Left ventricle myocardium inferior (tissue), 1 donor: ENCODE measurements at regions not wholly inside any gene's neighbourhood (a gene's known extent, or its start where the extent isn't known, plus 50 kb on each side); places are given as distances from the start of the nearest gene placed in this dataset.

Experiments
- DNase-seq: peaks from one replicate; pipeline ENCODE4 v3.0.0-alpha.2; 2020
- H3K27ac ChIP-seq: fragments of 200-600 bp; replicated peaks from 2 replicates; pipeline ENCODE4 v1.8.0; 2021
- H3K27me3 ChIP-seq: fragments of 200-600 bp; 2 replicates; pipeline ENCODE4 v1.8.0; 2021; ENCODE audit warnings: low read depth
- H3K36me3 ChIP-seq: fragments of 200-600 bp; 2 replicates; pipeline ENCODE4 v1.8.0; 2021
- H3K4me1 ChIP-seq: fragments of 200-600 bp; 2 replicates; pipeline ENCODE4 v1.8.0; 2021
- H3K4me3 ChIP-seq: fragments of 200-600 bp; 2 replicates; pipeline ENCODE4 v1.8.0; 2021; ENCODE audit warnings: mild to moderate bottlenecking, moderate library complexity
- H3K9me3 ChIP-seq: fragments of 200-600 bp; replicated peaks from 2 replicates; pipeline ENCODE4 v1.8.0; 2021
- intact Hi-C: fragments of 100-400 bp; cut with micrococcal nuclease; formaldehyde crosslinking; loops from one replicate; pipeline ENCODE4 v1.11.0; 2022
- TF ChIP-seq, protein P1 (sequence below): fragments of 200-600 bp; IDR thresholded peaks from 2 replicates; pipeline ENCODE4 v1.8.0; 2021; ENCODE audit warnings: antibody characterized with exemption, mild to moderate bottlenecking, borderline replicate concordance
- donor health status: DM: no; HTN: yes; CAD: no; lungs with severe emphysema.

DNA sequence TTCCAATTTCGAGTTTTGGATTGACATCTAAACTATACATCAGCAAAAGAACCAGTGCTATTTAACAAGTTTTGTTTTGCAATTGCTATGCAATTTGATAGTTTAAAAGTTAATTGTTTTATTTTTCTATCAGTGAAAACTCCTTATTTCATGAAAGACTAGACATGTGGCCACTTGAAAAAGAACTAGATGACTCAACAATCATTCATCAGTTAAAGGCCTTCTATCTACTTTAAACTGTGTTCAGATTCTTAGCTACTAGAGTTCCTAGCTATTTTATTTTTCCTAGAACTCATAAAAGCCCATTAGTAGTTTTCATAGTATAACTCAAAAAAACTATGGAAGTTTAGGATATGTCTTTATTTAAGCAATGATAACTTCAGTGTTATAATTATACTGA lies 104.6 kb upstream of the LSM8 start:
- DNase-seq: no peak
- intact Hi-C loops: no loop called here
- H3K27me3 ChIP-seq: no peaks in the 10 kb centered on the region
- H3K9me3 ChIP-seq: no peaks in the 10 kb centered on the region
- TF ChIP-seq, protein P1, sequence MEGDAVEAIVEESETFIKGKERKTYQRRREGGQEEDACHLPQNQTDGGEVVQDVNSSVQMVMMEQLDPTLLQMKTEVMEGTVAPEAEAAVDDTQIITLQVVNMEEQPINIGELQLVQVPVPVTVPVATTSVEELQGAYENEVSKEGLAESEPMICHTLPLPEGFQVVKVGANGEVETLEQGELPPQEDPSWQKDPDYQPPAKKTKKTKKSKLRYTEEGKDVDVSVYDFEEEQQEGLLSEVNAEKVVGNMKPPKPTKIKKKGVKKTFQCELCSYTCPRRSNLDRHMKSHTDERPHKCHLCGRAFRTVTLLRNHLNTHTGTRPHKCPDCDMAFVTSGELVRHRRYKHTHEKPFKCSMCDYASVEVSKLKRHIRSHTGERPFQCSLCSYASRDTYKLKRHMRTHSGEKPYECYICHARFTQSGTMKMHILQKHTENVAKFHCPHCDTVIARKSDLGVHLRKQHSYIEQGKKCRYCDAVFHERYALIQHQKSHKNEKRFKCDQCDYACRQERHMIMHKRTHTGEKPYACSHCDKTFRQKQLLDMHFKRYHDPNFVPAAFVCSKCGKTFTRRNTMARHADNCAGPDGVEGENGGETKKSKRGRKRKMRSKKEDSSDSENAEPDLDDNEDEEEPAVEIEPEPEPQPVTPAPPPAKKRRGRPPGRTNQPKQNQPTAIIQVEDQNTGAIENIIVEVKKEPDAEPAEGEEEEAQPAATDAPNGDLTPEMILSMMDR: no peak
- no peak overlapping the region for H3K4me3 ChIP-seq
- H3K27ac ChIP-seq: no peak overlapping the region
- no peaks in the 10 kb centered on the region for H3K36me3 ChIP-seq
- no peaks in the 10 kb centered on the region for H3K4me1 ChIP-seq

DNA sequence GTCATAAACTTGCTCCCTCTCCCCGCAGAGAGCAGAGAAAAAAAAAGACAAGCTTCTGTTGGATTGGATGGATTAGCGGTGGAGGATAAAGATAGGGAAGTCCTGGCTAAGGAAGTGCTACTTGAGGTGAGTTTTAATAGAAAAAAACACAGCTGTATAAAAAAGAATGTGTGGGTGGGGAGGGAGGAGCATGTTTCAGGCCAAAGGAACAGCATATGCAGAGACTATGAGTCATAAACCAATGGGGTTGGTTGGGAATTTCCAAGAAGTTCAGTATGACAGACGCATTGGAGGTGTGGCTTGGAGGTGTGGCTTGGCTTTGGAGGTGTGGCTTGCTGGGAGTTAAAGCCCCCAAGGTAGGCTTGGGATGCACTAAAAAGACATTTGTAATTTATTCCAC lies 103.0 kb upstream of the LSM8 start:
- H3K4me3 ChIP-seq: no peak overlapping the region
- intact Hi-C loops: no loop called here
- no peaks in the 10 kb centered on the region for H3K36me3 ChIP-seq
- no peak for DNase-seq
- H3K4me1 ChIP-seq: no peaks in the 10 kb centered on the region
- H3K9me3 ChIP-seq: no peaks in the 10 kb centered on the region
- TF ChIP-seq, protein P1: no peak
- H3K27me3 ChIP-seq: no peaks in the 10 kb centered on the region
- H3K27ac ChIP-seq: no peak overlapping the region

DNA sequence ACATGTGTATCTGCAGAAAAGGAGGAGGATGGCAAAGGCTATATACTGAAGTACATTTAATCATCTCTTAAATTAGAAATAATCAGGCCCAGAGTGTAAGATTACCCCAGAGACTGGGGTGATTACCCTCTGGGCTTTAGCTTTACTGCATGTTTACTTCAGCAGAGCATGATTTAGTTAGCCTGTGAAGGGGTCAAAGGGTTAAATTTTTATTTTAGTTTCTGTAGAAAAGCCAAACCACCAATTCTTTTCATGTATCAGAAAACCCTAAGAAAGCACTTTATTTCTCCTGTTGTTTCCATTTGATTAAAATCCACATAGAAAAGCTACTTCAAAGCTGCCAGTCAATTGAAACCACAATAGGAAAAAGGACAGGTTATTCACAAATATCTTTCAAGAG lies 101.5 kb upstream of the LSM8 start:
- H3K4me3 ChIP-seq: no peak overlapping the region
- TF ChIP-seq, protein P1: no peak
- intact Hi-C loops: no loop called here
- no peaks in the 10 kb centered on the region for H3K27me3 ChIP-seq
- no peaks in the 10 kb centered on the region for H3K36me3 ChIP-seq
- H3K27ac ChIP-seq: no peak overlapping the region
- no peaks in the 10 kb centered on the region for H3K9me3 ChIP-seq
- DNase-seq: no peak
- no peaks in the 10 kb centered on the region for H3K4me1 ChIP-seq

DNA sequence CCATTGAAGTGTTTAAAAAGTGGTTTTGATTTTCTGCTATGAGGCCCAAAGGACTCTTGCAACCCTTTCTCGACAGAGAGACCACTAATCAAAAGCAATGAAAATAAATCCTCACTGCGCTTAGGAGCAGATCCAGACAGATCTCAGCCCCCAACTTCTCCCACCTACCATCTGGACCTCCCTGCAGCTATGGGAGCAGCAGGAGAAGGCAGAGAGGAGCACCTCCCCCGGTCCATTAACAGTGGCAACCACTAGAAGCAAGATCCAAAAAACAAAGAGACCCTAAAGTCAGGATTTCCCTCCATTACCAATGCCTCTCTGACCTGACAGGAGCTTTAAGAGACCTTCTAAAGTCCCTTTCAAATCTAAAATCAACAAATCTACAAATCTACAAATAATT lies 99.0 kb upstream of the LSM8 start:
- Histone ChIP-seq H3K27me3 (no peaks in the 10 kb centered on the region), H3K27ac (no peak overlapping the region), H3K4me1 (no peaks in the 10 kb centered on the region), H3K9me3 (no peaks in the 10 kb centered on the region), H3K4me3 (no peak overlapping the region), H3K36me3 (no peaks in the 10 kb centered on the region)
- intact Hi-C loops: no loop called here
- no peak for DNase-seq
- TF ChIP-seq, protein P1: no peak

DNA sequence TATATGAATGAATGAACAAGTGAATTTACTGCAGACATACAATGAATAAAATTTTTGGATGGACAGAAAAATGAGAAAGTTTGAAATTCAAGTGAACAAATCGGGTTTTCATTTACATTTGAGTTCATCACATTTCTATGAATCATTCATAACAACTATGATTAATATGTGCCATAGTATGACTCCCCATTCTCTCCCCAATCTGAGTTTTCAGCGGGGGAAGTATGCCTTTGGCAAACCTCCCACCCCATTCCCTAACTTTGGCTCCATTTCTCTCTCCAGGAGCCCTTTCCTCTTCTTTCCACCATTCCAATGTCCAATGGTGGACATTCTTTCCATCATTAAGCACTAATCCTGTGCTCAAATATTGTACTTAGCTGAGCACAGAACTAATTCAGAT lies 96.8 kb upstream of the LSM8 start:
- Histone ChIP-seq H3K36me3 (no peaks in the 10 kb centered on the region), H3K4me1 (no peaks in the 10 kb centered on the region), H3K27ac (no peak overlapping the region), H3K9me3 (no peaks in the 10 kb centered on the region), H3K27me3 (no peaks in the 10 kb centered on the region), H3K4me3 (no peak overlapping the region)
- TF ChIP-seq, protein P1: no peak
- no peak for DNase-seq
- intact Hi-C loops: no loop called here

DNA sequence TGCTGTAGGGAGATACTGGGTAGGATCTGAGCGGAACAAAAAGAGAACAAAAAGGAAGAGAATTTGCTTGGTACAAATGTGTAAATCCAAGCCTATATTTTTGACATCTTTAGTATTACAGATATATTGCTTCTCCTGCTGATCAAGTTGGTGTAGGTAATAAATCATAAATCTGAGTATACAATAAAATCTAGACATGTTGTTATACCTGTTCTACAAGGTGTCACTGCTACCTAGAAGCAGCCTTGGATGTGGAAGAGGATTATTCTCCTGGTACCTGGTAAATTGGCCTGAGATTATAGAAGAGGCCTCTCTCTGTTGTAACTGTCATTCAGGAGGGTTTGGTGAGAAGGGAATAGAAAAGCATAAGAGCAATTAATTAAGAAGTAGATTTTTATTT lies 89.9 kb upstream of the LSM8 start:
- H3K36me3 ChIP-seq: no peaks in the 10 kb centered on the region
- TF ChIP-seq, protein P1: no peak
- H3K4me1 ChIP-seq: no peaks in the 10 kb centered on the region
- intact Hi-C loops: no loop called here
- H3K4me3 ChIP-seq: no peak overlapping the region
- no peaks in the 10 kb centered on the region for H3K27me3 ChIP-seq
- H3K9me3 ChIP-seq: no peaks in the 10 kb centered on the region
- no peak for DNase-seq
- no peak overlapping the region for H3K27ac ChIP-seq
